ENCODE measurements at regions not wholly inside any gene's neighbourhood (a gene's known extent, or its start where the extent isn't known, plus 50 kb on each side); places are given as distances from the start of the nearest gene placed in this dataset.

DNA sequence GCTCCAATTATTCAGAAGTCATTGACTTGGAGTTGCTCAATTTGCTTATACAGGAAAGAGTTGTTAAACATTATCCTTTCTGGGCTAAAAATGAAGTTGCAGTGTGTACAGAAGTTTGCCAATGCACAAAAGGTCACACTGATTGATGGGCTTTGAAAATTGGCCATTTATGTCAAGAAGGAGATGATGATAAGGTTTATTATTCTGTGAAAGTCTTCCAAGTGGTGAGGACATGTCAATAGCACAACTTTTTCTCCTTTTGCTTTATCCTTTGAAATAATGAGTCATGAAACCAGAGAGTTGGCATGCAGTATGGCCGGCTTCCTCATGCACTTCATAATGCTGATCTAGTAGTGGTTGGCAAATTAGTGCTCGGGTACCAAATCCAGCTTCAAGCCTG lies 848.5 kb upstream of the WWC1 start:
- peak; percentile 64 for DNase-seq

DNA sequence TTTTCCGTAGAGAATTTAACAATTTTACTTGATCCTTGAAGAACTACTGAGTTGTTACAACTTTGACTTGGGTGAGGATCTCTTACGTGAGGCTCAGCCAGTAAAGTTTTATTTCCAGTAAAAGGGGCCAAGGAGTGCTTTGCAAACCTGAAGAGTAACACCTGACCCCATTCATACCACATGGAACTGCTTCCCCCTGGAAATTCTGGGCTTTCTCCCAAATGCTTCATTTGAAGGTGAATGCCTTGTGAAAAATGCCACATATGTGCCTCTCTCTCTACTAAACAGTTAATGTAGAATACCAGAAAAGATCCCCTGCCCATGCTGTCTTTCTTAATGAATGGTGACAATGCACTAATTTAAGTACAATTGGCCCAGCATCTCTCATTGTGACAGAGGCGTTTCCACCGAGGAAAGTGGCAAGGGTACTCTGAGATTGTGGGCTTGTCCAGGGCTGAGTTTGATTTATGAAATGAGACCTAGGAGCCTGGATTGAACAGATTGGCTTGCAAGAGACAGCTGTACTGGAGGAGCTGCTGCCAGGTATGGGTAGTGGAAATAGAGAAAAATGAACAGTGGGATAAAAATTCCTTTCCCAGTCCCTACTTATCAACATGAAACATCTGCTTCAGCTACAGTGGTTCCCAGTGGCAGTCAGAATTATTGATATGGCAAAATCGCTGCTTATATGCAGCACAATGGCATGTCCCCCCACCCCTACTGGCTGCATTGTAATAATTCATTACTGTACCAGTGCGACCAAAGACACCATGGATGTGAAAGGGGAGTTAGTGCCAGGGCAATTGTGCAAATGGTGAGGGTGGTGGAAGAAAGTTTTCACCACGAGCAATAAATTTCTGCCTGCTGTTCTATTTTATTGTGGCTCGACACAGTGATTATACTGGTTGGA lies 843.7 kb upstream of the WWC1 start:
- DNase-seq, result peak; percentile 26

DNA sequence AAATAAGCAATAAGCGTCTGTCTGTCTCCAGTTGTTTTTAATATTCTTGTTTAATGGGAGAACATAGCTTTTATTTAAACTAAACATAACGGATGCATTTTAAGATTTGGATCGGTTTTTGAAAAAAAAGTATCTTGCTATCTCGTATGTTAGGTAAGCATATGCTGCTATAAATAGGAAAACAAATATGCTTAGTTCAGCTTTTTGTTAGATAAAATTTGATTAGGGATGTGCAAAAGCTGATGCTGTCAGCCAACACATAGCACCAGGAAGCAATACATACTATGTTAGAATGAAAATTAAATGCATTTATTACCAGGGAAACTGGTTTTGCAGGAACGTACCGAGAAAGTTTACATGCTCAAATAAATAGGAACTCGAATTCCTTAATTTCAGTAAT lies 843.1 kb upstream of the WWC1 start:
- no peak for DNase-seq

DNA sequence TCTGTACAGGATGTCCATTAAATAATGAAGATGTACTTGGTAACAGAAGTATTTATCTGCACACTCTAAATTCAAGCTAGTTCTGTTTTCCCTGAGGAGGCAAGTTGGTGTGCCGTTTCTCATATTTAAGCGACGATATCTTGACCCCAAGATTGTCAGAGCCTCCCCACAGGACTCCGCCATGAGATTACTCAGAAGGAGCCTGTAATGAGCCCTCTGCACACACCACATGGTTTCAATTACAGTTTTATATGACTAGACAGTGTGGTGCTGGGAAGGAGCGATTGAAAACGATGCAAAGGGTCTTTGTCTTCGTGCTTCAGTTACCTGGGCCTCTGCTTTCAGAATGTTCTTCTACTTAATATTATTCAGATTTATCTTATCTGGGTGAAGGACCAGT lies 840.4 kb upstream of the WWC1 start:
- DNase-seq, result peak; percentile 93

DNA sequence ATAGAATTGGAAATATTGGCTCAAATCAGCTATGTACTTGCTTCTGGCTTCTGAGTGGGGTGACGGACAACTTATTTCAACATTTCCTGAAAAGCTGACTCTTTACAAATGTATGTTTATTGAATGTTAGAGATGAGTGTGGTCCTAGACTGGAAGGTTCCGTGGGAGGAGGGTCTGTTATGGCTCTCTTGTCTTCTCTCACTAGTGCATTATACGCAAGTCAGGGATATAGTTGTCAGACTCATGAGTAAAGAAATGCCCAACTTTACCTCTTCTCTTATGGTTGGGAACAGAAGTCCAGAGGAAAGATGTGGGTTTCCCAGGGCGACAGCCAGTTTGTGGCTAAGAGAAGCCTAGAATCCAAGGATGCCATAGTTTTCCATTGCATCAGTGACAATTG lies 839.3 kb upstream of the WWC1 start:
- DNase-seq, result peak; percentile 87

DNA sequence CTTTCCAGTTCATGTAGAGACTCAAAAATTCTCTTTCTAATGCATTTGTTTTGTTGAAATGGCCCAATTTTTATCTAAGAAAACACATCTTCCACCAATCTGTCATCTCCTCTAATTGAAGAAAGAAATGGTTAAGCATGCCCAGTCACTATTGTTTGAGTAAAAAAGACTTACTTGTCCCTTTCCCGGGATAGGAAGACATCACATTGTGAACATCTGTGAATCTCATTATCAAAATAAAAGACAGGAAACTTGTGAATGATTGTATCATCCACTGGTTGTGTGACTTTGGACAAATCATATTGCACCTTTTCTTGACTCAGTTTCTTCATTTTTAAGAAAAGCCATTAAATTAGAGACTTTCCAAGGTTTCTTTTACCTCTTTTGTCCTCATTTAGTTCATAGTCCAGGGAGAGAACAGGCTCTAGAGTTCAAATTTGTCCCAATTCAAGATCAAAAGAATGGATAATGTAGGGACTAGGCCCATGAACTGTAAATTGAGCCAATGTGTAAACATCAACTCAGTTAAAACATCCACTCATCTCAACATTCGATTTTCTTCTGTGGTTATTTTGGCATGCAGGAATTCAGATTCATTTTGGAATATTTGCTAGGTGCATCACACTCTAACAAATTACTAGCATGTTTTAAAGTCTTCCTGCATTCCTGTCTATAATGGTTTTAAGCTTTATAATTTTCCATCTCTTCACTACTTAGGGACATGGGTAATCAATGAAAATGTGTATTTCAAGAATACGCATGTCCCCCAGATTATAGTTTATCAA lies 838.0 kb upstream of the WWC1 start:
- peak; percentile 87 for DNase-seq

- DNase-seq, result no peak
These were observed 833.0 kb upstream of the WWC1 start for GRCh38 chr5:167458412-167458811.

DNA sequence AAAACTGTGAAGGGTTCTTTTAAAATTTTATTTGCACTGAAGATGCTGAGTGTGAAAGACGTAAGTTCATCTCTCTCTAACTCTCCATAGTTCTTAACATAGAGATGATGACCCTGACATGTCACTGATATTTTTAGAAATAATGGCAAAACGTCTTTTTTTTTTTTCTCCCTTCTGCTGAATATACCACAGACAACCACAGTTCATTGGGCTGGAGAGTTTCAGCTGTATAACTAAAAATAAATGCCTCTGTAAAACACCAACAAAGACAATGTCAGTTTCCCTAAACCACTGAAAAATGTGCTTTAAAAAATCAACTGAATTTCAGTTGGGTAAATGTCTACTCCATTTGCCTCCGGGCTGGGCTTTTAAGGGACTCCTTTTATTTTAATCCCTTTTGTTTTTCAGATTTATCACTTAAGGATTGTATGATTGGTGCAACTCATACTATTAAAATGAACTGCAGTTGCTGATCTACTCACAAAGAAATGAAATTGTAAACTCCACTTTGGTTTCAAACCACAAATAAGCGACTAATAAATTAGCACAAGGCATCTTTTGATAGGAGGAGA lies 830.9 kb upstream of the WWC1 start:
- DNase-seq, result peak; percentile 31

DNA sequence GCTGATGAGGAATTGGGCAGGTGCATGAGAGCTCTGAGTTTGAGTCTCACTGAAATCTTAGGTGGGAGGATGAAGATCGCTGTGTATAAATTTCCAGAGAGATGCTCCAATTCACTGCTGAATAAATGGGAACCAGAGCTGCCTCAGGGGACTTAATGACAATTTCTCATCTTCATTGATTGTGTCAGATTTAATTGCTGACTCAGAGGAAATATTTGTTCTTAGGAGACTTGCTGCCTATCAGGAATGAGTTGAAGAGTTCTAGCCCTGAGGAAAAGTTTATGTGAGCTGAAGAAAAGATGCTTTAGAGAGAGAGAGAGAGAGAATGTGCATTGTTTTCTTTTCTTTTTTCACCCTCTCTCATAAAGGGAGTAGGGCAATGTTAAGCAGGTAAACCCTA lies 827.5 kb upstream of the WWC1 start:
- no peak for DNase-seq

DNA sequence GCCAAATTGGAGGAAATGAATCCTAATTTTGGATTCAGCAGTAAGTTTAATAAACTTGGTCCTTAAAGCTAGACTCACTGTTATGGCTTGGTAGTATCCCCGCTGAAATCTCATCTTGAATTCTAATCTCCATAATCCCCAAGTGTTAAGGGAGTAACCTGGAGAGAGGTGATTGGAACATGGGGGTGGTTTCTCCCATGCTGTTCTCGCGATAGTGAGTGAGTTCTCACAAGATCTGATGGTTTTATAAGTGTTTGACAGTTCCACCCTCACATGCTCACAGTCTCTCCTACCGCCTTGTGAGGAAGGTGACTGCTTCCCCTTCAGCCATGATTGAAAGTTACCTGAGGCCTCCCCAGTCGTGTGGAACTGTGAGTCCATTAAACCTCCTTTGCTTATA lies 824.5 kb upstream of the WWC1 start:
- DNase-seq, result no peak

GRCh38 chr5:167472566-167473108 lies 818.8 kb upstream of the WWC1 start:
- DNase-seq, result no peak

DNA sequence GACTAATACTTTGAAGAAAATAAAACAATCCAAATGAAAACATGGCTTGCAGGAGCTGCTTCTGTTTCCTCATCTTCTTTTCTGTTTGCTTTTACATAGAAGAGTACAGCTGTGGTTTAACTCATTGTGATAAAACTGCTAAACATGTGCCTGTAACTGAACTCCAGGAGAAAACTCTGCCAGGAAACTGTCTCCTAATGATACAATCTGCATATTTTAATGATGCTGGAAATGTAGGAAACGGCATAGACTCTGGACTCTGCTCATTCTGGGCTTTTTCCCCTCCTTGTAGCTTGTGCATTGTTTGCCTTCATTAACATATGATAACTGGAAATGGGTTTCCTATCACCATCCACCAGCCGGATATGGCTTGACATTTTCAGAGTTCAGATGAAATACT lies 813.3 kb upstream of the WWC1 start:
- peak; percentile 59 for DNase-seq

GRCh38 chr5:167479779-167480178 lies 811.7 kb upstream of the WWC1 start:
- peak; percentile 45 for DNase-seq

DNA sequence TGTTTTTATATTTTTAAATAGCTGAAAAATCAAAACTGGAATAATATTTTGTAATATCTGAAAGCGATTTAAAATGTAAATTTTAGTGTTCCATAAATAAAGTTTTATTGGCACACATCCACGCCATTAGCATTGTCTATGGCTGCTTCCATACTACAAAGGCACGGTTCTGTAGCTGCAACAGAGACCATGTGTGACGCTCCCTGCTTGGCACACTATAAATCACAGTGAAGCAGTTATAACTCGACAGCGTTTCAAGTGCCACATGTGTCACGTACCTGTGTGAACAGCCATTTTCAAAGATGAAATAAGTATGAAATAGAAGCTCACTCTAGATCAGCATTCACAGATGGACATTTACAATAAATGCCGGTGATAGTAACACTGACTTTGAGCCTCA lies 810.1 kb upstream of the WWC1 start:
- no peak for DNase-seq

DNA sequence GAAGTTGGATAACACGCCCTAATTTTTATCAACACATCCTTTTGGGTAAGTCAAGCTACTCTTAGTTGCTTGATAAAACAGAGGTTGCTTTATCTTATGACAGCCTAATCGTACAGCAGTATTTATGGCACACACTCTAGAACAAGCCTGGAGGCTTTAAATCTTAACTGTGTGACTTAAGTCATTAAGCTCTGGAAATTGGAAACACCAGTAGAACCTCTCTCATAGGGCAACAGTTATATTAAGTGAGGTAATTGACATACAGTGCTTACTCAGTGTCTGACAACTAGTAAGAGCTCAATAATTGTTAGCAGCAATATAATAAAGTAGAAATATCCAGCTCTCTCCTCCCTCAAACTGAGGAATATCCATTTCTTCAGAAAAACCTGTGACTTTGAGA lies 808.9 kb upstream of the WWC1 start:
- no peak for DNase-seq

DNA sequence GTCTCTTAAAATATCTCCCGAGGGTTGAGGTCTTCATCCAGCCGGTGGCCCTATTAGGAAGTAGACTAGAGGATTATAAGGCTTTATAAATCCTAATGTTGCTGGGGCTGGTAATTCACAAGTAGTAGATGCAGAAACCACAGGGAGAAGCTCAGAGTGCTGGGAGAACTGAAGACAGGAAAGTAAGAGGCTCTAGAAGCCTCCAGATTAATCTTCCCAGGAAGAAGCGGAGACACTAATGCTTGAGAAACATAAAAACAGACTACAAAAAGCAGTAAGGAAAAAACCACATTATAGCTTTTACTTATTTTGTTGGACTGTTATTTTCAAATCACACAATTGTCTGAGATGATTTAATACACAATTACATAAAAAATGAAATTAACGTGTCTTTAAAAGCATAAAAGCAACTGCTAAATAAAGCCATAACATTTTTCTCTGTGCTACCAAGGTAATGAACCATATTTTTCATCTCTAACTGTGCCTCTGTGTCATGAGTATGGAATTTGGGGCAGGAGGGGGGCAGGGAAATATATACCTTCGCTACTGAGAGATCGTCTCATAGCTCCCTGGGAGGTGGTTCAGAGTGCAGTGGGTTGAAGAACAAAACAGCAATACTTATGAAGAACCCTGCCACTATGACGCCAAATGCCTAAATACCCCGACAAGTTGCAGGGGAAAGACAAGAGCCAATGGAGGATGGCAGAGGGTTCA lies 806.2 kb upstream of the WWC1 start:
- DNase-seq, result peak; percentile 77

- peak; percentile 79 for DNase-seq
These were observed 803.1 kb upstream of the WWC1 start for GRCh38 chr5:167488371-167488770.

GRCh38 chr5:167489202-167489601 lies 802.2 kb upstream of the WWC1 start:
- peak; percentile 59 for DNase-seq

- peak; percentile 26 for DNase-seq
These were observed 787.3 kb upstream of the WWC1 start for GRCh38 chr5:167503926-167504720.

DNA sequence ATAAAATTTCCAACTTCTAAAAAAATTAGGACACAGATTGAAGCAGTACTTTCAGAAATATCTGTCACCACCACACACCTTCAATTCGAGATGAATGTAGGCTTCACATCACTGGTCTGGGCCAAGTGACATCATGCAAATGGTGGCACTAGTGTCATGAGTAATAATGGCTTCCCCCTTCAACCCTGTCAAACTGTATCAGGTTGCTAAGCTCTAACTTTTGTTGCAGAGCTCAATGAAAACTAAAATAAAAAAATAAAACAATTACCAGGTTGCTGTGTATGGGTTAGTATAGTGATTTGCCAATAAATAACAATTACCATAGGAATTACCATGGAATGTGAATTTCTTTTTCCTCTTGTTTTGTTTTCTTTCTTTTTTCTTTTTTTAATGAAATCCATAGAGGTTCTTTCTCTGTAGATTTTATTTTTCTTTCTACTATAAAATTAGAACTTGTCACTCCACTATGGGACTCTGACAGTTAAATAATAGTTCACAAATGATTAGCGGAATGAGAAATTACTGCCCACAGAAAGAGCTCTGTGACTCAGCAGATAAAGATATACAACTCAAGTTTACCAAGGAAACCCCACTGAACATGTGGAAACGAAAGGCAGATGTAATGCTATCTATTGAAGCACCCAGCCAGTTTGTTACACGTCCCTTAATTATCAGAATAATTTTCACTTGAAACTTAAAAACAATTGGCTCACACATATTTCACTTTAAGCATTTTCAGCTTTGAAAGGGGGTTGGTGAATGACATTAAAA lies 783.8 kb upstream of the WWC1 start:
- no peak for DNase-seq

GRCh38 chr5:167509076-167509475 lies 782.4 kb upstream of the WWC1 start:
- no peak for DNase-seq
